ENCODE measurements at regions not wholly inside any gene's neighbourhood (a gene's known extent, or its start where the extent isn't known, plus 50 kb on each side); places are given as distances from the start of the nearest gene placed in this dataset.

GRCh38 chr1:30310966-30311742 lies 412.2 kb downstream of the MATN1 start:
- Histone ChIP-seq H3K27me3 (ENCODE audit: control insufficient read depth in 1 of 2, insufficient read depth in 2 of 2, low read length in 2 of 2) (peaks cover 7 to 10% of the 10 kb centered on the region in 2 donors), H3K4me3 (ENCODE audit: low read depth in 1 of 2, low read length in 2 of 2) (no peak overlapping the region), H3K36me3 (ENCODE audit: control insufficient read depth in 1 of 2, insufficient read depth in 2 of 2, low read length in 2 of 2) (no peaks in the 10 kb centered on the region), H3K4me1 (ENCODE audit: control insufficient read depth in 1 of 2, insufficient read depth in 2 of 2, low read length in 2 of 2) (no peaks in the 10 kb centered on the region), H3K9me3 (ENCODE audit: control insufficient read depth in 1 of 2, low read length in 2 of 2) (no peaks in the 10 kb centered on the region), H3K9ac (ENCODE audit: low read depth in 1 of 2, low read length in 2 of 2) (no peak overlapping the region), H3K27ac (ENCODE audit: low read depth, low read length) (no peak overlapping the region)

GRCh38 chr1:30307182-30307581 lies 416.2 kb downstream of the MATN1 start:
- no peak overlapping the region for H3K9ac ChIP-seq (ENCODE audit: low read depth in 1 of 2, low read length in 2 of 2)
- no peaks in the 10 kb centered on the region for H3K4me1 ChIP-seq (ENCODE audit: control insufficient read depth in 1 of 2, insufficient read depth in 2 of 2, low read length in 2 of 2)
- no peaks in the 10 kb centered on the region for H3K36me3 ChIP-seq (ENCODE audit: control insufficient read depth in 1 of 2, insufficient read depth in 2 of 2, low read length in 2 of 2)
- no peaks in the 10 kb centered on the region for H3K9me3 ChIP-seq (ENCODE audit: control insufficient read depth in 1 of 2, low read length in 2 of 2)
- H3K4me3 ChIP-seq (ENCODE audit: low read depth in 1 of 2, low read length in 2 of 2) = no peak overlapping the region
- no peak overlapping the region for H3K27ac ChIP-seq (ENCODE audit: low read depth, low read length)
- no peaks in the 10 kb centered on the region for H3K27me3 ChIP-seq (ENCODE audit: control insufficient read depth in 1 of 2, insufficient read depth in 2 of 2, low read length in 2 of 2)

- Histone ChIP-seq H3K9ac (ENCODE audit: low read depth in 1 of 2, low read length in 2 of 2) (no peak overlapping the region), H3K27ac (ENCODE audit: low read depth, low read length) (no peak overlapping the region), H3K4me3 (ENCODE audit: low read depth in 1 of 2, low read length in 2 of 2) (no peak overlapping the region), H3K36me3 (ENCODE audit: control insufficient read depth in 1 of 2, insufficient read depth in 2 of 2, low read length in 2 of 2) (no peaks in the 10 kb centered on the region), H3K27me3 (ENCODE audit: control insufficient read depth in 1 of 2, insufficient read depth in 2 of 2, low read length in 2 of 2) (no peaks in the 10 kb centered on the region), H3K9me3 (ENCODE audit: control insufficient read depth in 1 of 2, low read length in 2 of 2) (no peaks in the 10 kb centered on the region), H3K4me1 (ENCODE audit: control insufficient read depth in 1 of 2, insufficient read depth in 2 of 2, low read length in 2 of 2) (no peaks in the 10 kb centered on the region)
Observed at GRCh38 chr1:30305519-30305918, 417.9 kb downstream of the MATN1 start.

GRCh38 chr1:30305061-30305460 lies 418.3 kb downstream of the MATN1 start:
- Histone ChIP-seq H3K27me3 (ENCODE audit: control insufficient read depth in 1 of 2, insufficient read depth in 2 of 2, low read length in 2 of 2) (no peaks in the 10 kb centered on the region), H3K4me3 (ENCODE audit: low read depth in 1 of 2, low read length in 2 of 2) (no peak overlapping the region), H3K9me3 (ENCODE audit: control insufficient read depth in 1 of 2, low read length in 2 of 2) (no peaks in the 10 kb centered on the region), H3K36me3 (ENCODE audit: control insufficient read depth in 1 of 2, insufficient read depth in 2 of 2, low read length in 2 of 2) (no peaks in the 10 kb centered on the region), H3K4me1 (ENCODE audit: control insufficient read depth in 1 of 2, insufficient read depth in 2 of 2, low read length in 2 of 2) (no peaks in the 10 kb centered on the region), H3K27ac (ENCODE audit: low read depth, low read length) (no peak overlapping the region), H3K9ac (ENCODE audit: low read depth in 1 of 2, low read length in 2 of 2) (no peak overlapping the region)

GRCh38 chr1:30304080-30304479 lies 419.3 kb downstream of the MATN1 start:
- Histone ChIP-seq H3K4me1 (ENCODE audit: control insufficient read depth in 1 of 2, insufficient read depth in 2 of 2, low read length in 2 of 2) (no peaks in the 10 kb centered on the region), H3K27me3 (ENCODE audit: control insufficient read depth in 1 of 2, insufficient read depth in 2 of 2, low read length in 2 of 2) (no peaks in the 10 kb centered on the region), H3K4me3 (ENCODE audit: low read depth in 1 of 2, low read length in 2 of 2) (no peak overlapping the region), H3K9ac (ENCODE audit: low read depth in 1 of 2, low read length in 2 of 2) (no peak overlapping the region), H3K36me3 (ENCODE audit: control insufficient read depth in 1 of 2, insufficient read depth in 2 of 2, low read length in 2 of 2) (no peaks in the 10 kb centered on the region), H3K27ac (ENCODE audit: low read depth, low read length) (no peak overlapping the region), H3K9me3 (ENCODE audit: control insufficient read depth in 1 of 2, low read length in 2 of 2) (no peaks in the 10 kb centered on the region)

GRCh38 chr1:30303387-30303786 lies 420.0 kb downstream of the MATN1 start:
- Histone ChIP-seq H3K4me1 (ENCODE audit: control insufficient read depth in 1 of 2, insufficient read depth in 2 of 2, low read length in 2 of 2) (no peaks in the 10 kb centered on the region), H3K9ac (ENCODE audit: low read depth in 1 of 2, low read length in 2 of 2) (no peak overlapping the region), H3K27me3 (ENCODE audit: control insufficient read depth in 1 of 2, insufficient read depth in 2 of 2, low read length in 2 of 2) (no peaks in the 10 kb centered on the region), H3K4me3 (ENCODE audit: low read depth in 1 of 2, low read length in 2 of 2) (no peak overlapping the region), H3K27ac (ENCODE audit: low read depth, low read length) (no peak overlapping the region), H3K36me3 (ENCODE audit: control insufficient read depth in 1 of 2, insufficient read depth in 2 of 2, low read length in 2 of 2) (no peaks in the 10 kb centered on the region), H3K9me3 (ENCODE audit: control insufficient read depth in 1 of 2, low read length in 2 of 2) (no peaks in the 10 kb centered on the region)

GRCh38 chr1:30302858-30303257 lies 420.5 kb downstream of the MATN1 start:
- H3K9me3 ChIP-seq (ENCODE audit: control insufficient read depth in 1 of 2, low read length in 2 of 2) = no peaks in the 10 kb centered on the region
- no peaks in the 10 kb centered on the region for H3K36me3 ChIP-seq (ENCODE audit: control insufficient read depth in 1 of 2, insufficient read depth in 2 of 2, low read length in 2 of 2)
- no peak overlapping the region for H3K4me3 ChIP-seq (ENCODE audit: low read depth in 1 of 2, low read length in 2 of 2)

GRCh38 chr1:30300669-30301068 lies 422.7 kb downstream of the MATN1 start:
- no peaks in the 10 kb centered on the region for H3K9me3 ChIP-seq (ENCODE audit: control insufficient read depth in 1 of 2, low read length in 2 of 2)
- H3K9ac ChIP-seq (ENCODE audit: low read depth in 1 of 2, low read length in 2 of 2) = no peak overlapping the region
- no peak overlapping the region for H3K27ac ChIP-seq (ENCODE audit: low read depth, low read length)
- peaks cover 0 to 2% of the 10 kb centered on the region in 2 donors for H3K27me3 ChIP-seq (ENCODE audit: control insufficient read depth in 1 of 2, insufficient read depth in 2 of 2, low read length in 2 of 2)
- no peaks in the 10 kb centered on the region for H3K36me3 ChIP-seq (ENCODE audit: control insufficient read depth in 1 of 2, insufficient read depth in 2 of 2, low read length in 2 of 2)
- H3K4me3 ChIP-seq (ENCODE audit: low read depth in 1 of 2, low read length in 2 of 2) = no peak overlapping the region
- no peaks in the 10 kb centered on the region for H3K4me1 ChIP-seq (ENCODE audit: control insufficient read depth in 1 of 2, insufficient read depth in 2 of 2, low read length in 2 of 2)

More at GRCh38 chr1:30302858-30303257, 420.5 kb downstream of the MATN1 start:
- Histone ChIP-seq H3K9ac (ENCODE audit: low read depth in 1 of 2, low read length in 2 of 2) (no peak overlapping the region), H3K27me3 (ENCODE audit: control insufficient read depth in 1 of 2, insufficient read depth in 2 of 2, low read length in 2 of 2) (no peaks in the 10 kb centered on the region), H3K4me1 (ENCODE audit: control insufficient read depth in 1 of 2, insufficient read depth in 2 of 2, low read length in 2 of 2) (no peaks in the 10 kb centered on the region), H3K27ac (ENCODE audit: low read depth, low read length) (no peak overlapping the region)

GRCh38 chr1:30299393-30299792 lies 424.0 kb downstream of the MATN1 start:
- Histone ChIP-seq H3K4me1 (ENCODE audit: control insufficient read depth in 1 of 2, insufficient read depth in 2 of 2, low read length in 2 of 2) (no peaks in the 10 kb centered on the region), H3K36me3 (ENCODE audit: control insufficient read depth in 1 of 2, insufficient read depth in 2 of 2, low read length in 2 of 2) (no peaks in the 10 kb centered on the region)

GRCh38 chr1:30295674-30296073 lies 427.7 kb downstream of the MATN1 start:
- Histone ChIP-seq H3K9ac (ENCODE audit: low read depth in 1 of 2, low read length in 2 of 2) (no peak overlapping the region), H3K27ac (ENCODE audit: low read depth, low read length) (no peak overlapping the region), H3K36me3 (ENCODE audit: control insufficient read depth in 1 of 2, insufficient read depth in 2 of 2, low read length in 2 of 2) (no peaks in the 10 kb centered on the region), H3K27me3 (ENCODE audit: control insufficient read depth in 1 of 2, insufficient read depth in 2 of 2, low read length in 2 of 2) (peaks cover 0 to 2% of the 10 kb centered on the region in 2 donors), H3K9me3 (ENCODE audit: control insufficient read depth in 1 of 2, low read length in 2 of 2) (no peaks in the 10 kb centered on the region), H3K4me3 (ENCODE audit: low read depth in 1 of 2, low read length in 2 of 2) (no peak overlapping the region), H3K4me1 (ENCODE audit: control insufficient read depth in 1 of 2, insufficient read depth in 2 of 2, low read length in 2 of 2) (no peaks in the 10 kb centered on the region)

More at GRCh38 chr1:30299393-30299792, 424.0 kb downstream of the MATN1 start:
- Histone ChIP-seq H3K4me3 (ENCODE audit: low read depth in 1 of 2, low read length in 2 of 2) (no peak overlapping the region), H3K9ac (ENCODE audit: low read depth in 1 of 2, low read length in 2 of 2) (no peak overlapping the region), H3K9me3 (ENCODE audit: control insufficient read depth in 1 of 2, low read length in 2 of 2) (no peaks in the 10 kb centered on the region), H3K27ac (ENCODE audit: low read depth, low read length) (no peak overlapping the region), H3K27me3 (ENCODE audit: control insufficient read depth in 1 of 2, insufficient read depth in 2 of 2, low read length in 2 of 2) (peaks cover 0 to 2% of the 10 kb centered on the region in 2 donors)

Data from duodenal mucosa (tissue), 2 donors.